HG03139 (cell line): ENCODE measurements at regions not wholly inside any gene's neighbourhood (a gene's known extent, or its start where the extent isn't known, plus 50 kb on each side); places are given as distances from the start of the nearest gene placed in this dataset.
"Not testable (repeated sequence)": the region's sequence is repeated elsewhere in the genome, so short reads cannot be mapped to it uniquely, and the experiment has no call there.

Source experiments
- ATAC-seq: cut with Tn5 transposase; IDR thresholded peaks from one replicate; pipeline ENCODE4 v1.9.1; 2021; ENCODE audit not compliant: unreplicated experiment

- no peak for ATAC-seq
Measured at GRCh38 chr7:113405296-113406056, 287.1 kb upstream of the SMIM30 start.

- no peak for ATAC-seq
Measured at GRCh38 chr7:113404245-113404644, 285.9 kb upstream of the SMIM30 start.

GRCh38 chr7:113402482-113402881, 284.1 kb upstream of the SMIM30 start:
- ATAC-seq = no peak

- no peak for ATAC-seq
Measured at GRCh38 chr7:113402005-113402404, 283.7 kb upstream of the SMIM30 start.

GRCh38 chr7:113394856-113395255, 276.5 kb upstream of the SMIM30 start:
- no peak for ATAC-seq

GRCh38 chr7:113392841-113393540, 274.6 kb upstream of the SMIM30 start:
- no peak for ATAC-seq

GRCh38 chr7:113392421-113392820, 274.1 kb upstream of the SMIM30 start:
- ATAC-seq = no peak

- no peak for ATAC-seq
Measured at GRCh38 chr7:113389112-113389646, 270.8 kb upstream of the SMIM30 start.

GRCh38 chr7:113383638-113384037, 265.3 kb upstream of the SMIM30 start:
- no peak for ATAC-seq

- no peak for ATAC-seq
Measured at GRCh38 chr7:113379746-113380145, 261.4 kb upstream of the SMIM30 start.

GRCh38 chr7:113374955-113375354, 256.6 kb upstream of the SMIM30 start:
- ATAC-seq = no peak

- no peak for ATAC-seq
Measured at GRCh38 chr7:113373863-113374262, 255.5 kb upstream of the SMIM30 start.

- ATAC-seq = no peak
Measured at GRCh38 chr7:113371416-113372043, 253.2 kb upstream of the SMIM30 start.

GRCh38 chr7:113370910-113371309, 252.6 kb upstream of the SMIM30 start:
- ATAC-seq = no peak

GRCh38 chr7:113368256-113368655, 249.9 kb upstream of the SMIM30 start:
- no peak for ATAC-seq

- ATAC-seq = no peak
Measured at GRCh38 chr7:113367041-113367586, 248.8 kb upstream of the SMIM30 start.

- no peak for ATAC-seq
Measured at GRCh38 chr7:113366122-113366521, 247.8 kb upstream of the SMIM30 start.

- ATAC-seq = no peak
Measured at GRCh38 chr7:113349339-113349738, 231.0 kb upstream of the SMIM30 start.

GRCh38 chr7:113339661-113340060, 221.3 kb upstream of the SMIM30 start:
- ATAC-seq = no peak

GRCh38 chr7:113338071-113338696, 219.8 kb upstream of the SMIM30 start:
- peak; percentile 97 for ATAC-seq

GRCh38 chr7:113336838-113337237, 218.5 kb upstream of the SMIM30 start:
- ATAC-seq = not testable (repeated sequence)
